DLD1 (cell line): ENCODE measurements at regions not wholly inside any gene's neighbourhood (a gene's known extent, or its start where the extent isn't known, plus 50 kb on each side); places are given as distances from the start of the nearest gene placed in this dataset.
"Not testable (repeated sequence)": the region's sequence is repeated elsewhere in the genome, so short reads cannot be mapped to it uniquely, and the experiment has no call there.

Experiments used
- in situ Hi-C: cut with HindIII; loops from 2 replicates; pipeline ENCODE4 v1.10.0; 2017; ENCODE audit warnings: low sequenced_read_pairs

- in situ Hi-C loops = no loop called here
Observed at GRCh38 chr4:180962268-180962667, 1280.9 kb upstream of the TENM3 start.

GRCh38 chr4:180966312-180966711 is 1276.9 kb upstream of the TENM3 start:
- in situ Hi-C loops = no loop called here

- in situ Hi-C loops = no loop called here
Observed at GRCh38 chr4:180967936-180968335, 1275.3 kb upstream of the TENM3 start.

- in situ Hi-C loops = no loop called here
Observed at GRCh38 chr4:180973894-180974293, 1269.3 kb upstream of the TENM3 start.

GRCh38 chr4:180990931-180991330 is 1252.3 kb upstream of the TENM3 start:
- in situ Hi-C loops = no loop called here

DNA sequence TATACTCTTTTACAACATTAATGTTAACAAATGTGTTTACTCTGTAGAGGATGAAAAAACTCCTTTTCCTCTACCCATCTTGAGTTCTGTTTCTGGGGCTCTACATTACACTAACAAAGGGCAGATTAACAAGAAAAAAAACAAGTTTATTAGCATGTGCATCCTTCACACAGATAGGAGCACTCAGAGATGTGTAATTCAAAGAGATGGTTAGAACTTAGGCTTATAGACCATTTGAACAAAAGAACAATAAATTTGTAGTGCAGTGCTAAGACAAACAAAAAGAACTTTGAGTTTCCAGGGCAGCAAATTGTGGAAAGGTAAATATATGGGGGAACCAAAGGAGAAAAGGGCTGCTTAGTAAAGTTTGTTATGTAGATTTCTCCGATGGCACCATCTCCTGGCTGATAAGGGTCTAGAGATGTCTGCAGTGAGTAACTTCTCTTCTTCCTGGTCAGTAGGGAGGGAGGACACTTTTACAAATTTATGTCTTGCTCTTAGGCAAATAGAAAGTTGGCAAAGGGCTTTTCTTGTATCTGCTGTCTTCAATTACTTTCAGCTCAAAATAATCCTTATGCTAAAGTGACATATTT is 1249.9 kb upstream of the TENM3 start:
- in situ Hi-C loops = no loop called here

DNA sequence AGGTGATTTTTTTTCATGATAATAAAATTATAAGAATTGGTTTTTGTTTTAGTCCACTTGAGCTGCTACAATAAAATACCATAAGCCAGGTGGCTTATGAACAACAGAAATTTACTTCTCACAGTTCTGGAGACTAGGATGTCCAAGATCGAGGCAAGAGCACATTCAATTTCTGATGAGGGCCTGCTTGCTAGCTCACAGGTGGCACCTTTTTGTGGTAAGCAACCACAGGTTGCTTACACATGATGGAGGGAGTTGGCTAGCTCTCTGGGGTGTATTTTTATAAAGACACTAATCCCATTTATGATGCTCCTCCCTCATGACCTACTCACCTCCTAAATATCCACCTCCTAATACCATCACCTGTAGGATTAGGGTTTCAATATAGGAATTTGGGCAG is 1248.5 kb upstream of the TENM3 start:
- in situ Hi-C loops = no loop called here

GRCh38 chr4:180999217-180999616 is 1244.0 kb upstream of the TENM3 start:
- in situ Hi-C loops = no loop called here

DNA sequence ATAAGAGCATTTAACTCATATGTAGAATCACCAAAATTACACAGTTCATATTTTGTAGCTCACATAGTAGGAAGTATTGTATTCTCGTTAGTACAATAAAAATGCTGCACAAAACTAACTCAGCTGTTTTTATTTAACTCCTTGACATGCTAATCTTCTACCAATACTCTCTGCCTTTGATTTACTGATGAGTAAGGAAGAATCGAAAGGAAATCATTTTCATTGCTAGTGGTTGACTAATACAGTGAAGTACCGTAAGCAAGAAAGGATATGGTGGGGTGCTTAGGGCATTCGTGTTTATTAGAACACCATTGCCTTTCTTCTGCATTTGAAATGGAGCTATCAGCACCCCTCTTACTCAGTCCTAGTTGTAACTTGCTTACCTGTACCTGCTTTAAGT is 1239.1 kb upstream of the TENM3 start:
- in situ Hi-C loops = no loop called here

GRCh38 chr4:181006499-181007260 is 1236.5 kb upstream of the TENM3 start:
- in situ Hi-C loops = no loop called here

- in situ Hi-C loops = no loop called here
Observed at GRCh38 chr4:181007751-181008150, 1235.5 kb upstream of the TENM3 start.

DNA sequence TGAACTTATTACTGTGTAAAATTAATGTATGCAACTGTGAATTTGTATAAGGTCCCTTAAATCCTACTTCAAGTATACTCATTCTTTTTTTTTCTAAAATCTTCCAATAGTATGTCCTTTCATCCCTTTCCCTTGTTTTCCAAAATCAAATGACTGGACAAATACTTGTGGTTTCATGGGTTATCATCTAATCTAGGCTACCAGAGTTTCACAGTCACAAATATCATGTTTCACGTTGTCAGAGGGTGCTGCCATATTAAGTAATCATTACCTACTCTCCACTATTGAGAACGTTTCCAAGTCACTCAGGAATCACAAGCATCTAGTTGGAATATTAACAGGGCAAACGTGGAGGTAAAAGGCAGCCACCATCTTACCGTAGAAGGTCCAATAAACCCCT is 1235.0 kb upstream of the TENM3 start:
- in situ Hi-C loops = no loop called here

- in situ Hi-C loops = no loop called here
Observed at GRCh38 chr4:181013162-181013561, 1230.0 kb upstream of the TENM3 start.

DNA sequence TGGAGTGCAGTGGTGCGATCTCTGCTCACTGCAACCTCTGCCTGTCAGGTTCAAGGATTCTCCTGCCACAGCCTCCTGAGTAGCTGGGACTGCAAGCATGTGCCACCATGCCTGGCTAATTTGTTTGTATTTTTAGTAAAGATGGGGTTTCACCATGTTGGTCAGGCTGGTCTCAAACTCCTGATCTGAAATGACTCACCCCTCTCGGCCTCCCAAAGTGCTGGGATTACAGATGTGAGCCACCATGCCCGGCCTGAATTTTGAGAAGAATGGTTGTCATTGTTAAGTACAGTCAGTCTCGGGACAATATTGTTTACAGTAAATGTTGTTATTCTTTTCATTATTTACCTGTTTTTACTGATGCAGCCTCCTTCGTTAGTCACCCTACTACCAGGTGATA is 1226.2 kb upstream of the TENM3 start:
- in situ Hi-C loops = no loop called here

DNA sequence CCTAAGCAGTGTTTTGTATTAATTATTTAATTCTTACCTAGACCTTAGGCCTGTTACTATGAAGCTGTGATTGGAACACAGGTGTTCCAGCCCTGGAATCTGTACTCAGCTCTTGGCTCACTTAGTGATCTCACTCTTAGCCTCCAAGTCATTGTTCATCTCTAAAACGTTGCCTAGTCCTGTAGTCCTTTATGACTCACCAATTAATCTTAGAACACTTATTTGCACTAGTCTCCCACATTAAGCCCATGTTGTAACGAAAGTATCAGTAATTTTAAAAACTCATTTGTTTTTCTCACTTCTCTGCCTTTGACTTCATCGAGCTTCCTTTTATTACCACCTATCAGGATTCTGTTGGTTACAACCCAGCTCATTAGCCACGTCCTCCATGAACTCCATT is 1224.7 kb upstream of the TENM3 start:
- in situ Hi-C loops = no loop called here

DNA sequence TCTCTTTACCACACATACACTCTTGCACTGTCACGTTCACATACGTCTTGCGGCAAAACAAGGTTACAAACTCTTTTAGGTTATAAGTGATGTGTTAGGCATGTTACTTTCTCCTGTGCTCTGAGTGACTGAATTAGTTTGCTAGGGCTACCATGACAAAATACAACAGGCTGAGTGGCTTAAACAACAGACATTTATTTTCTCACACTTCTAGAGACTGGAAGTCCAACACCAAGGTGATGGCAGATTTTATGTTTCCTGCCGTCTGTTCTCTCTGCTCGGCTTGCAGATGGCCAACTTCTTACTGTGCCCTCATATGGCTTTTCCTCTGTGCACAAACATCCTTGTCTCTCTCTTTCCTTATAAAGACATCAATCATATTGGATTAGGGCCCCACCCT is 1224.3 kb upstream of the TENM3 start:
- in situ Hi-C loops = no loop called here

GRCh38 chr4:181020456-181020855 is 1222.7 kb upstream of the TENM3 start:
- in situ Hi-C loops = no loop called here

- in situ Hi-C loops = no loop called here
Observed at GRCh38 chr4:181021213-181021612, 1222.0 kb upstream of the TENM3 start.

- in situ Hi-C loops = not testable (repeated sequence)
Observed at GRCh38 chr4:181030135-181030921, 1212.9 kb upstream of the TENM3 start.

GRCh38 chr4:181030961-181031360 is 1212.2 kb upstream of the TENM3 start:
- in situ Hi-C loops = no loop called here

DNA sequence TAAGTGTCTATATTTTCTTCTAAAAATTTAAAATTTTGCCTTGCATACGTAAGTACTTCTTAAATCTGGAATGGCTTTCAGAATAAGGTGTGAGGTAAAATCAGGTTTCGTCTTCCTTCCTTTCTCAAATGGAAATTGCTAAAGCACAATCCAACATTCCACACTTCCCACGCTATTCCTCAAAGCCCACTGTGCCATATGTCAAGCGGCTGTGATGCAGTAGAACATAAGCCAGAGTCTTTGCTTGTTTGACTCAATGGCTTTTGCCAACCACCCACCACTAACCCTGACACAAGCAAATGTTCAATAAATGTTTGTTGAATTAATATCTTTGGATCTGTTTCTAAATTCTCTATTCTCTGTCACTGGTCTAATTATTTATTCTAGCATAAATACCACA is 1199.7 kb upstream of the TENM3 start:
- in situ Hi-C loops = no loop called here

GRCh38 chr4:181046809-181047208 is 1196.4 kb upstream of the TENM3 start:
- in situ Hi-C loops = no loop called here
